Neural cell (in vitro differentiated cells): ENCODE measurements at regions not wholly inside any gene's neighbourhood (a gene's known extent, or its start where the extent isn't known, plus 50 kb on each side); places are given as distances from the start of the nearest gene placed in this dataset.
"Not testable (repeated sequence)": the region's sequence is repeated elsewhere in the genome, so short reads cannot be mapped to it uniquely, and the experiment has no call there.

Source experiments
- H2AFZ ChIP-seq: fragments of 200-600, 300-800 bp; sonication (generic), shearing (Covaris generic); 2 replicates; pipeline ENCODE4 v1.6.0; 2014; ENCODE audit warnings: low read depth, mild to moderate bottlenecking, antibody characterized with exemption, low read length, moderate library complexity
- H3F3A ChIP-seq: fragments of 200-600 bp; shearing (Covaris generic); 2 replicates; pipeline ENCODE4 v1.6.1; 2016; ENCODE audit warnings: mild to moderate bottlenecking, moderate library complexity, mixed read lengths, antibody characterized with exemption, low read length; ENCODE audit not compliant: insufficient read depth, poor library complexity, severe bottlenecking
- H3K27ac ChIP-seq: fragments of 200-600, 300-800 bp; sonication (generic), shearing (Covaris generic); 2 replicates; pipeline ENCODE4 v1.5.1; 2014; ENCODE audit warnings: mild to moderate bottlenecking, low read length, moderate library complexity
- H3K27me3 ChIP-seq: fragments of 300-800, 200-600 bp; sonication (generic), shearing (Covaris generic); 2 replicates; pipeline ENCODE4 v1.6.0; 2014; ENCODE audit warnings: mild to moderate bottlenecking, low read depth, low read length, moderate library complexity; ENCODE audit not compliant: insufficient read depth
- H3K36me3 ChIP-seq: fragments of 300-800, 200-600 bp; sonication (generic), shearing (Covaris generic); 2 replicates; pipeline ENCODE4 v1.5.1; 2014; ENCODE audit warnings: mild to moderate bottlenecking, antibody characterized with exemption, low read length, moderate library complexity; ENCODE audit not compliant: insufficient read depth
- H3K4me2 ChIP-seq: fragments of 300-800, 200-600 bp; sonication (generic), shearing (Covaris generic); 2 replicates; pipeline ENCODE4 v1.6.0; 2014; ENCODE audit warnings: mild to moderate bottlenecking, low read length
- H3K4me3 ChIP-seq: fragments of 300-800, 200-600 bp; sonication (generic), shearing (Covaris generic); 2 replicates; pipeline ENCODE4 v1.5.1; 2014; ENCODE audit warnings: mild to moderate bottlenecking, low read length, moderate library complexity
- H3K79me2 ChIP-seq: fragments of 200-600 bp; shearing (Covaris generic); replicated peaks from 2 replicates; pipeline ENCODE4 v1.6.0; 2014; ENCODE audit warnings: mild to moderate bottlenecking, low read length, moderate library complexity; ENCODE audit not compliant: insufficient read depth
- H3K9ac ChIP-seq: fragments of 300-800, 200-600 bp; sonication (generic), shearing (Covaris generic); 2 replicates; pipeline ENCODE4 v1.6.1; 2016; ENCODE audit warnings: mild to moderate bottlenecking, low read length, mixed read lengths
- H3K9me2 ChIP-seq: fragments of 200-600 bp; shearing (Covaris generic); 2 replicates; pipeline ENCODE4 v1.6.1; 2016; ENCODE audit warnings: mild to moderate bottlenecking, low read length, mixed read lengths; ENCODE audit not compliant: insufficient read depth
- H3K9me3 ChIP-seq: fragments of 200-600, 300-800 bp; sonication (generic), shearing (Covaris generic); 2 replicates; pipeline ENCODE4 v1.6.1; 2016; ENCODE audit warnings: mild to moderate bottlenecking, mixed run types, low read length, moderate library complexity, mixed read lengths
- H4K20me1 ChIP-seq: fragments of 200-600 bp; shearing (Covaris generic); 2 replicates; pipeline ENCODE4 v1.6.1; 2016; ENCODE audit warnings: mild to moderate bottlenecking, mixed run types; ENCODE audit not compliant: insufficient read depth
- EP300 ChIP-seq: fragments of 450-650 bp; conservative IDR thresholded peaks from 2 replicates; pipeline ENCODE4 v1.6.1; 2014; ENCODE audit warnings: antibody characterized with exemption, mild to moderate bottlenecking, moderate library complexity; ENCODE audit not compliant: poor library complexity, severe bottlenecking
- EZH2 ChIP-seq: fragments of 200-600, 300-800 bp; shearing (Covaris generic), sonication (generic); IDR thresholded peaks from 2 replicates; pipeline ENCODE4 v1.6.1; 2014; ENCODE audit warnings: antibody characterized with exemption, low read length, borderline replicate concordance, mild to moderate bottlenecking; ENCODE audit not compliant: insufficient read depth, poor library complexity, severe bottlenecking
- MXI1 ChIP-seq: fragments of 450-650 bp; conservative IDR thresholded peaks from 2 replicates; pipeline ENCODE4 v1.6.1; 2014; ENCODE audit warnings: antibody characterized with exemption, mild to moderate bottlenecking; ENCODE audit not compliant: poor library complexity, severe bottlenecking
- POLR2AphosphoS5 ChIP-seq: IDR thresholded peaks from 2 replicates; pipeline ENCODE4 v1.6.1; 2012
- RAD21 ChIP-seq: fragments of 450-650 bp; conservative IDR thresholded peaks from 2 replicates; pipeline ENCODE4 v1.6.1; 2014; ENCODE audit warnings: antibody characterized with exemption, mild to moderate bottlenecking, moderate library complexity
- SMC3 ChIP-seq: fragments of 450-650 bp; conservative IDR thresholded peaks from 2 replicates; pipeline ENCODE4 v1.6.1; 2014; ENCODE audit warnings: antibody characterized with exemption, mild to moderate bottlenecking, moderate library complexity; ENCODE audit not compliant: poor library complexity
- TAF1 ChIP-seq: IDR thresholded peaks from 2 replicates; pipeline ENCODE4 v1.6.1; 2012; ENCODE audit warnings: low read depth
- TF ChIP-seq, protein P1 (sequence below): IDR thresholded peaks from 2 replicates; pipeline ENCODE4 v1.6.1; 2012; ENCODE audit warnings: borderline replicate concordance
- TF ChIP-seq, protein P2 (sequence below): fragments of 450-650 bp; IDR thresholded peaks from 2 replicates; pipeline ENCODE4 v1.5.1; 2014; ENCODE audit warnings: antibody characterized with exemption, mild to moderate bottlenecking, moderate library complexity; ENCODE audit not compliant: poor library complexity, severe bottlenecking

DNA sequence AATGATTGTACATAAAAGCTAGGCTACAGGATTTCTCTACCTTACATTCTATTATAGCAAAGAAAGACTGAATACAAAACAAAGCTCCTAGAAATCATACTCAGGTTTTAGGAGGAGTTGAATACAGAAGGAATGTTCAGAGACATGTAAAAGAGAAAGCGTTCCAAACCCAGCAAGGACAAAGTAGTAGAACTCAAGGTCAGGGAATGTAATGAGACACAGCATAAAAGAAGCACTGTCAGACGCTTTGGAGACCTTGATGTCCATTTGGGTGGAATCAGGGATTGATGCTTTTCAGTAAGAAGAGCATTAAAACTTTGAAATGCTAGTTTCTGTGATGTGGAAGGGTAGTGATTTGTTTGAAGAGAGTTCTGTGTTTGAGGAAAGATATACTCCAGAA lies 303.6 kb downstream of the PCDH7 start:
- Histone ChIP-seq H3K4me2 (no peak overlapping the region), H3K4me3 (no peak overlapping the region), H3K9me2 (no peaks in the 10 kb centered on the region), H3F3A (no peaks in the 10 kb centered on the region), H3K9ac (no peak overlapping the region), H3K79me2 (no peaks in the 10 kb centered on the region), H3K9me3 (no peaks in the 10 kb centered on the region), H4K20me1 (no peaks in the 10 kb centered on the region), H3K27me3 (no peaks in the 10 kb centered on the region), H3K27ac (no peak overlapping the region), H3K36me3 (no peaks in the 10 kb centered on the region), H2AFZ (no peak overlapping the region)
- TF ChIP-seq EZH2, result no peak
- TF ChIP-seq, protein P1, sequence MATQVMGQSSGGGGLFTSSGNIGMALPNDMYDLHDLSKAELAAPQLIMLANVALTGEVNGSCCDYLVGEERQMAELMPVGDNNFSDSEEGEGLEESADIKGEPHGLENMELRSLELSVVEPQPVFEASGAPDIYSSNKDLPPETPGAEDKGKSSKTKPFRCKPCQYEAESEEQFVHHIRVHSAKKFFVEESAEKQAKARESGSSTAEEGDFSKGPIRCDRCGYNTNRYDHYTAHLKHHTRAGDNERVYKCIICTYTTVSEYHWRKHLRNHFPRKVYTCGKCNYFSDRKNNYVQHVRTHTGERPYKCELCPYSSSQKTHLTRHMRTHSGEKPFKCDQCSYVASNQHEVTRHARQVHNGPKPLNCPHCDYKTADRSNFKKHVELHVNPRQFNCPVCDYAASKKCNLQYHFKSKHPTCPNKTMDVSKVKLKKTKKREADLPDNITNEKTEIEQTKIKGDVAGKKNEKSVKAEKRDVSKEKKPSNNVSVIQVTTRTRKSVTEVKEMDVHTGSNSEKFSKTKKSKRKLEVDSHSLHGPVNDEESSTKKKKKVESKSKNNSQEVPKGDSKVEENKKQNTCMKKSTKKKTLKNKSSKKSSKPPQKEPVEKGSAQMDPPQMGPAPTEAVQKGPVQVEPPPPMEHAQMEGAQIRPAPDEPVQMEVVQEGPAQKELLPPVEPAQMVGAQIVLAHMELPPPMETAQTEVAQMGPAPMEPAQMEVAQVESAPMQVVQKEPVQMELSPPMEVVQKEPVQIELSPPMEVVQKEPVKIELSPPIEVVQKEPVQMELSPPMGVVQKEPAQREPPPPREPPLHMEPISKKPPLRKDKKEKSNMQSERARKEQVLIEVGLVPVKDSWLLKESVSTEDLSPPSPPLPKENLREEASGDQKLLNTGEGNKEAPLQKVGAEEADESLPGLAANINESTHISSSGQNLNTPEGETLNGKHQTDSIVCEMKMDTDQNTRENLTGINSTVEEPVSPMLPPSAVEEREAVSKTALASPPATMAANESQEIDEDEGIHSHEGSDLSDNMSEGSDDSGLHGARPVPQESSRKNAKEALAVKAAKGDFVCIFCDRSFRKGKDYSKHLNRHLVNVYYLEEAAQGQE, result no peak
- TF ChIP-seq TAF1, result no peak
- TF ChIP-seq POLR2AphosphoS5, result no peak
- TF ChIP-seq RAD21, result no peak
- no peak for TF ChIP-seq SMC3
- no peak for TF ChIP-seq EP300
- TF ChIP-seq, protein P2, sequence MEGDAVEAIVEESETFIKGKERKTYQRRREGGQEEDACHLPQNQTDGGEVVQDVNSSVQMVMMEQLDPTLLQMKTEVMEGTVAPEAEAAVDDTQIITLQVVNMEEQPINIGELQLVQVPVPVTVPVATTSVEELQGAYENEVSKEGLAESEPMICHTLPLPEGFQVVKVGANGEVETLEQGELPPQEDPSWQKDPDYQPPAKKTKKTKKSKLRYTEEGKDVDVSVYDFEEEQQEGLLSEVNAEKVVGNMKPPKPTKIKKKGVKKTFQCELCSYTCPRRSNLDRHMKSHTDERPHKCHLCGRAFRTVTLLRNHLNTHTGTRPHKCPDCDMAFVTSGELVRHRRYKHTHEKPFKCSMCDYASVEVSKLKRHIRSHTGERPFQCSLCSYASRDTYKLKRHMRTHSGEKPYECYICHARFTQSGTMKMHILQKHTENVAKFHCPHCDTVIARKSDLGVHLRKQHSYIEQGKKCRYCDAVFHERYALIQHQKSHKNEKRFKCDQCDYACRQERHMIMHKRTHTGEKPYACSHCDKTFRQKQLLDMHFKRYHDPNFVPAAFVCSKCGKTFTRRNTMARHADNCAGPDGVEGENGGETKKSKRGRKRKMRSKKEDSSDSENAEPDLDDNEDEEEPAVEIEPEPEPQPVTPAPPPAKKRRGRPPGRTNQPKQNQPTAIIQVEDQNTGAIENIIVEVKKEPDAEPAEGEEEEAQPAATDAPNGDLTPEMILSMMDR, result no peak
- TF ChIP-seq MXI1, result no peak

DNA sequence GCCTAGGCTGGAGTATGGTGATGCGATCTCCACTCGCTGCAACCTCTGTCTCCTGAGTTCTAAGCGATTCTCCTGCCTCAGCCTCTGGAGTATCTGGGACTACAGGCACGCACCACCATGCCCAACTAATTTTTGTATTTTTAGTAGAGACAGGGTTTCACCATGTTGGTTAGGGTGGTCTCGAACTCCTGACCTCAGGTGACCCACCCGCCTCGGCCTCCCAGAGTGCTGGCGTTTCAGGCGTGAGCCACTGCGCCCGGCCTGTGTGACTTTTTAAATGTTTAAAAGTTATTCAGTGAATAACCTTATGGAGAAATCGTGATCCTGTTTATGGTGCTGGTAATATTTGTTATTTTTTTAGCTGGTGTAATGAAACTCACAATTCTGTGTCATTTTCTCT lies 304.6 kb downstream of the PCDH7 start:
- H4K20me1 ChIP-seq, H3F3A ChIP-seq, H2AFZ ChIP-seq, H3K9ac ChIP-seq, H3K79me2 ChIP-seq, H3K9me2 ChIP-seq, H3K27ac ChIP-seq, H3K4me3 ChIP-seq, H3K36me3 ChIP-seq, H3K4me2 ChIP-seq, H3K27me3 ChIP-seq, H3K9me3 ChIP-seq: not testable (repeated sequence)

DNA sequence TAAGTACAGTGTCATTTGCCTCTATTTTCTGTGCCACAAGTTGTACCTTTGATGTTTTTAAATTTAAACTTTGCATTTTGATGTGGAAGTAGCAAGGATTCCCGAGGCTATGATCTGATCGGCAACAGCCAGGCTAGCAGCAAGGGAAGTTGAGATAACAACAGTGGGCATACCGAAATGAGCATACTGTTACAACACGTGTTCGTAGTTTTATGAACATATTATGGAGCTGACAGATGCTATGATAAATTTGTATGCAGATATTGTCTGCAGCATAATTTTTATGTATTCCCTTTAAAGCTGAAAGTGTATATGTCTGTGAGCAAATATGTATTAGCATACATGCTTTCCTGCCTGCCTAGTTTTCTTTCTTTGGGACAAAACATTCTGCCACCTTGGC lies 306.1 kb downstream of the PCDH7 start:
- Histone ChIP-seq H3K27ac (no peak overlapping the region), H3K4me3 (no peak overlapping the region), H2AFZ (no peak overlapping the region), H3K4me2 (no peak overlapping the region), H3K9me2 (no peaks in the 10 kb centered on the region), H3K9me3 (no peaks in the 10 kb centered on the region), H3K36me3 (no peaks in the 10 kb centered on the region), H3K27me3 (no peaks in the 10 kb centered on the region), H3F3A (no peaks in the 10 kb centered on the region), H3K9ac (no peak overlapping the region), H4K20me1 (no peaks in the 10 kb centered on the region), H3K79me2 (no peaks in the 10 kb centered on the region)
- no peak for TF ChIP-seq RAD21
